Ecto neural progenitor cell (in vitro differentiated cells): ENCODE measurements at regions not wholly inside any gene's neighbourhood (a gene's known extent, or its start where the extent isn't known, plus 50 kb on each side); places are given as distances from the start of the nearest gene placed in this dataset.
"Not testable (repeated sequence)": the region's sequence is repeated elsewhere in the genome, so short reads cannot be mapped to it uniquely, and the experiment has no call there.

Experiments used
- DNase-seq: peaks from one replicate; pipeline ENCODE4 v3.0.0-alpha.2; 2018; ENCODE audit warnings: low spot score

DNA sequence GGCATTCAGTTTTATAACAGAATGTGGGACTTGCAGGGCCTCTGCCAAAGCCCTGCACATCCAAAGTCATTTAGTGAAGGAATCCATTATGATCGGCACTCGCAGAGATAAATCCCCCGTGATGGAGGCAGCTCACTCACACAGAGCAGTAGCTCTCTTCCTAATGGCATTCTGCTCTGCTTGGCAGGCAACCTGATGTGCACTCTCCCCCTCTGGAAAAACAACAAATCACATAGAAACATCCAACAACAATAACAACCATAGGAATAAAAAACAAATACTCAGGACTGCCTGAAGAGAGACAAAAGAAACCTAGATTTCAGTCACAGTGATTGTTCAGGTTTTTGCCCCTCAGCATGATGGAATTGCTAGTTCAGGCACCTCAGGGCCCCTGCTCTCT is 59.7 kb downstream of the NAA11 start:
- no peak for DNase-seq

DNA sequence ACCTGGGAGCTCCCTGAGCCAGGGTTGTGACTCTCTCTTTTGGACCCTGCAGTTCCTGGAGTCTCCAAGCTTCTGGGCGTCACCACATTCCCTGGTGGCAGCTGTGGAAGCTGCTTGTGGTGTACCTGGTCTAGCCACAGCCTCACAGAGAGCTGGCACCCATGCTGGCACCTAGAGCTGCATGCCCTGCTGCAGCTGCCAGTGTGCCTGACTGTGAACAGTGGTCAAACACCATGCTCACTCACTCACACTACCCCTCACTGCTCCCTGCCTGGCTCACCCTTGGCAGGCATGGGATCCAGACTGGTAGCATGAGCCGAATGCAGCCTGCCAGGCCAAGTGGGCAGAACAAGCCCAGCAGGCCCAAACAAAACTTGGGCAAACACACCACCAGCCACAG is 66.6 kb downstream of the NAA11 start:
- no peak for DNase-seq

DNA sequence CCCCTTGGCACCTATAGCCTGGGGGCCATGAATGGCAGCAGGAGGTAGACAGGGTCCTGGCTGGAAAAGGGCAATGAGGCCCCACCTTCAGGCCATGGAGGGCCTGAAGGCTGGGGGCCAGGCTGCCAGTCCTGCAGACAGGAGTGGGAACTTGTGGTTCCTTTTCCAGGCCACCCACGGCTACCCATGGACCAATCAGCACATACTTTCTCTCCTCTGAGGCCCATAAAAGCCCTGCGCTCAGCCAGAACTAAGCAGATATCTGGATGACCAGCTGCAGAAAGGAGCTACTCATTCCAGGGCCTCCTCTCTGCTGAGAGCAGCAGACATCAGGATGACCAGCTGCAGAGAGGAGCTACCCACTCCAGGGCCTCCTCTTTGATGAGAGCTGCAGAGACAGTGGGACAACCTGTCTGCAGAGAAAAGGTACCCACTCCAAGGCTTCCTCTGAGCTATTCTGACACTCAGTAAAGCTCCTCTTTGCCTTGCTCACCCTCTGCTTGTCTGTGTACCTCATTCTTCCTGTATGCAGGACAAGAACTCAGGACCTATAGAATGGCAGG is 67.2 kb downstream of the NAA11 start:
- no peak for DNase-seq

DNA sequence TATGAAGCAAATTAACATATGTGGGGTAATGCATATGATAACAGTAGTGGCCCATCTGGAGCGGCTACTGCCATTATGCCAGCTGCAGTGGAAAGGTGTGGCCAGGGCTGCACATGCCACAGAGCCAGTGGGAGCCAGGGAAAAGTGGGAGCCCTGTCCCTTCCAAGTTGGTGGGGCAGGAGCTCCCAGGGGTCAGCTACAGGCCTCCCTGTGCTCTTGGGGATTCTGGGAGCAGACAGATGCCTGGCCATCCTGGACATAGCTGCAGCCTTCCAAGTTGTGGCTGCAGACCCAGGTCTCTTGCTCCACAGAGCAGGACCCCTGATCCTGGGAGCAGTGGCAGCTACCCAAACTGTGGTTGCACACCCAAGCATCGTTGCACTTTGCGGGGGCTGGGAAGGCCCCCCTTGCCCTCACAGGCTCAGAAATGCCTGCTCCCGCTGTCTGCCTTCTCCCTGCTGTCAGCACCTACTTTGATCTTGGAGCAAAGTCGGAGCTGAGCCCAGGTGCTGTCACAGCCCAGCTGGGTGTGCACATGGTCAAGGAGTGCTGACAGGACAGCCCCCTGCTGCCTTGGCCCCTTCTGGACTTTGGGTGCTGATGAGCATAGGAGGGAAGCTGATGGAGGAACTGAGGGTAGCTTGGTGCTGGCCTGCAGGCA is 67.8 kb downstream of the NAA11 start:
- DNase-seq, result no peak

DNA sequence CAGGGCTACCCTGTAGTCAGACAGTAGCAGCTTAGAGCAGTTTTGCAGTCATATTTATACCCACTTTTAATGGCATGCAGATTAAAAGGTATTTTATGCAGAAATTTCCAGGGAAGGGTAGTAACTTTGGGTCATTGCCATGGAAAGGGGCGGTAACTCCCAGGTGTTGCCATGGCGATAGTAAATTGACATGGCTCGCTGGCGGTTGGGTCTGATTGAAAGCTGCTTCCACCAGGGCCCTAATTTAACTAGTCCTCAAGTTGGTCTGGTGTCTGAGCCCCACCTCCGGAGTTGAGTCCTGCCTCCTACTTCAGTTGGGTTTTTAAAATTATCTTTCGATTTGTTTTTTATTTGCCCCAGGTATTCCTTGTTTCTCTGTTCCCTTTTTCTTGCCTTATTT is 70.1 kb downstream of the NAA11 start:
- no peak for DNase-seq

DNA sequence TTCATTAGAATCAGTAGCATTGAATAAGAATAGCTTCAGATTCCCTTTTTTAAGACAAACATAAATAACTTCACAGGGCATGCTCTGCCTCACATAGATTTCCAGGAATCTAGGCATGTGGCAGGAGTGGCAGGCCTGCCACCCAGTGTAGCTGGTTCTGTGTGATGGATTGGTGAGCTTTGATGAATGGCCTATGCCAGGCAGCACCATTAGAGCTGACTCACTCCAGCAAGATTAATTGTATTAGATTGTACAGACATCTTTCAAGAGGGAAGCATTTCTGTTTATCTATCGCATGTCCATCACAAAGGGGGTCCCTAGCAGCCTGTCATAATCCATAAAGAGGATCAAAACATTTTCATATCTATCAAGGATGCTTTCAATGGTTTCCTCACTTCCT is 71.9 kb downstream of the NAA11 start:
- DNase-seq, result no peak

DNA sequence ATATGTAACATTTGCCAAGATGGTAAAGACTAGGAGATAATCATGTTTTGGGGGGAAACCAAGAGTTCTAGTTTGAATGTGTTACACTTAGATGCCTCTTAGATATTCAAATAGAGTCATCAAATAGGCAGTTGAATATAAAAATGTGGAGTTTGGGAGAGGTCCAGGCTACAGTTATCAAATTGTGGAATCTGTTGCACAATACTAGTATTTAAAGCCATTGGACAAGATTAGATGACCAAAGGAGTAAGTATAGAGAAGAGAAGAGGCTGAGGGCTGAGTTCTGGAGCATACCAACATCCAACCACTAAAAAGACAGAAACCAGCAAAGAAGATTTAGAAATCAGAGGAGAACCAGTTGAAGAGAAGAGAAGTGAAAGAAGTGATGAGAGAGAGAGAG is 72.7 kb downstream of the NAA11 start:
- DNase-seq, result no peak

DNA sequence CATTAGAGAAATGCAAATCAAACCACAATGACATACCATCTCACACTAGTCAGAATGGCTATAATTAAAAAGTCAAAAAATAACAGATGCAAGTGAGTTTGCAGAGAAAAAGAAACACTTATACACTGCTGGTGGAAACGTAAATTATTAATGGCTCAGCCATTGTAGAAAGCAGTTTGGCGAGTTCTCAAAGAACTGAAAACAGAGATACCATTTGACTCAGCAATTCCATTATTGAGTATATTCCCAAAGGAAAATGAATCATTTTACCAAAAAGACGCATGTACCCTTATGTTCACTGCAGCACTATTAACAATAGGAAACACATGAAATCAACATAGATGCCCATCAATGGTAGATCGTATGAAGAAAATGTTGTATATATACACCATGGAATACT is 75.0 kb downstream of the NAA11 start:
- no peak for DNase-seq

DNA sequence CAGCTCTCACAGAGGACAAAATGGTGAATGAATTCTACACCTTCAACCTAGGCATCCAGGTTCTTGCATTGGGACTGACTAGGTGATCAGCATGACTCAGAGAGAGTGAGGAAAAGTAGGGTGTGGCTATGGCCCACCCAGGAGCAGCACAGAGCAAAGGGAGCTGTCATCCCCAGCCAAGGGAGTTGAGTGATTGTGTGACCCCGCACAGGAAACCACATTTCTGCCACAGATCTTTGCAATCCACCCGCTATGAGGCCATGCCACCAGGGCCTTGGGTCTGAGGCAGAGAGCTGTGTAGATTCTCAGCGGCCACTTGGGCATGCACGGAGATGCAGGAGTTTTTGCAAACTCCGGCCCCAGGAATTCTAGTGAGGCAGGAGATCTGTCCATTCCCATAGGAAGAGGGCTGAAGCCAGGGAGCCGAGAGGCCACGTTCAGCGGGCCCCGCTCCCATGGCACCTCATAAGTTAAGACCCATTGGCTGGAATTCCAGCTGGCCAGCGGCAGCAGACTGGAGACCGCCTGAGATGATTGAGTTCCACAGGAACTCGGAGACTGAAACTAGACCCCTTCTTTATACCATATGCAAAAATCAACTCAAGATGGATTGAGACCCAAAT is 75.9 kb downstream of the NAA11 start:
- DNase-seq, result no peak

DNA sequence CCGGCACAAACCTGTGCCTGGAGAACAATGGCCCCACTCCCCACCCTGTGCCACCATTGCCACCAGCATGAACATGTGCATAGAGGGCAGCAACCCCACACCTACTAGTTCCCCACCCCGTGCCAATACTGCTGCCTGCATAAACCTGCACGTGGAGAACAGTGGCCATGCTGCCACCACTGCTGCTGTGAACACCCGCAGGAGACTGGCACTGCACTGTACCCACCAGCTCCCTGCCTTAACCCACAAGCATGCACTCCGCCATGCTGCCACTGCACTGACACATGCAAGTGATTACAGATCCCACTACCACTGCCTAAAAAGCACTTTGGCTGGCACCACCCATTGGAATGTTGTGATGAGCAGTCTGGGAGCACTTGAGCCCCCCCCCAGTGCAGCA is 77.3 kb downstream of the NAA11 start:
- no peak for DNase-seq

DNA sequence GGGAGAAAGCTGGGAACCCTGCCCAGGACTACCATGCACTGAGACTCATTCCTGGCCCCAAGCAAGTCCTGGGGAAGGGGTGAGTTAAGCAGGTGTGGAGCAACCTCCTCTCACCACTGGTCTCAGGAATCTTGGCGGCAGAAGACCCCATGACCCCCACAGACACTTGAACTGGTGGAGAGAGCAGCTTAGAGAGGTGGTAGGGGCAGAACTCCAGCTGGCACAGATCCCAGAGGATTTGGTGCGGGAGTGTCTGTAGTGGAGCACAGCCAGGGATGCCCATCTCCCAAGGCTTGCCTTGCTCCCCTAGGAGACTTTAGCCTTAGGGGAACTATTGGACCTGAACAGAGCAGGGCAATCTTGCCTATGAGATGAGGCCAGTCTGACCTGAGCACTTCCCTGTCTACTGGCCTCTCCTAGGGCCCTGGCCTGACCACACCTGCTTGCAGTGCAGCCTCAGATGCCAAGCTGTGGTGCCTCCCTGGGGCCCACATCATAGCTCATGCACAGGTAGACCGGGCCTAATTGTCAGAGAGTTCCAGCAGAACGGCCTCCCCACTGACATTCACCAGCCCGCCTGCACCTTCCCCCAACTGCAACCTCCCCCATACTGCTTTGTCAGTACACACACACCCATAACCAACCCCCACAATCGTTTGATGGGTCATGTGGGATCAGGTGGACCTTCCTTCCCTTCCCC is 78.0 kb downstream of the NAA11 start:
- no peak for DNase-seq

DNA sequence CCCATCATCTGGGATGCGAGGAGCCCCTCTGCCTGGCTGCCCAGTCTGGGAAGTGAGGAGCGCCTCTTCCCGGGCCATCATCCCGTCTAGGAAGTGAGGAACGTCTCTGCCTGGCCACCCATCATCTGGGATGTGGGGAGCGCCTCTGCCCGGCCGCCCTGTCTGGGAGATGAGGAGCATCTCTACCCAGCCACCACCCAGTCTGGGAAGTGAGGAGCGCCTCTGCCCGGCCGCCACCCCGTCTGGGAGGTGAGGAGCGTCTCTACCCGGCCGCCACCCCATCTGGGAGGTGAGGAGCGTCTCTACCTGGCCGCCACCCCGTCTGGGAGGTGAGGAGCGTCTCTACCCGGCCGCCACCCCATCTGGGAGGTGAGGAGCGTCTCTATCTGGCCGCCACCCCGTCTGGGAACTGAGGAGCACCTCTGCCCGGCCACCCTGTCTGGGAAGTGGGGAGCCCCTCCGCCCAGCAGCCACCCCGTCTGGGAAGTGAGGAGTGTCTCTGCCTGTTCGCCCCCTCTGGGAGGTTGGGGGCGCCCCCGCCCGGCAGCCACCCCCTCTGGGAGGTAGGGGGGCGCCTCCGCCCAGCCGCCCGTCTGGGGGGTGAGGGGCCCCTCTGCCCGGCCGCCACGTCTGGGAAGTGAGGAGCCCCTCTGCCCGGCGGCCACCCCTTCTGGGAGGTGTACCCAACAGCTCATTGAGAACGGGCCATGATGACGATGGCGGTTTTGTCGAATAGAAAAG is 80.5 kb downstream of the NAA11 start:
- not testable (repeated sequence) for DNase-seq

DNA sequence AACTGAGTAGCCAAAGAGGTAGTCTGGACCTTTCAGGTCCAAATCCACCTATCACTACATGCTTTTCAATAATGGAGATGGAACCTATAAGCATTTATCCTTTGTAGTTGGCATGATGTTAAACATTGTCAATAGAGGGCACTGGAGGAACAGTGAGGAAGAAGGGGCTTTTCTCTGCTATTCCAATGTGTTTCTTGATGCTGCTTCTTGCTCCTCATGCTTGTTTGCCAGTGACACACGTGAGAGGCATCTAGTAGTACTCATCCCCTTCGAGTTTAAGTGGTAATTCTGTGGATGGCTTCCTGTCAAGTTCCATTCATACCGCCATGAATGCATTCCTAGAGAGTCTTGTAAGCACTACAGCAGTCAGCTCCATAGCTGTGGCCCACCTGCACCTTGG is 84.0 kb downstream of the NAA11 start:
- DNase-seq, result no peak

DNA sequence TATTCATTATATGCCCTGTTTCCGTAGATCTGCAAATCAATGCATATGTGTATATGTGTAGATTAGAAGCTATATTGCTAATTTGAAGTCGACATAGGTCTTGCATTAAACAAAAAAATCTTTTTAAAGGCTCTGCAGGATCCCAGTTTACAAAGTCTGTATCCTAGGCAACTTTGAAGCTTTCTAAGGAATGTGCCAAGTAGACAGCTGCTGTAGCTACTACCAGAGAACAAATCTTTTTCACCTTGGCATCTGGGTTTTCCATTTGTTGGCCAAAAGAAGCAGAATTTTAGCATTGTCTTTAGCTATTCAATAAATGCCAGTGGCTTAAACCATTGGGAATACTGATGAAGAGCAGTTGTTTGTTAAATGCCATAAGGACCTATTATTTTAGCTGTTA is 88.0 kb downstream of the NAA11 start:
- DNase-seq, result no peak

DNA sequence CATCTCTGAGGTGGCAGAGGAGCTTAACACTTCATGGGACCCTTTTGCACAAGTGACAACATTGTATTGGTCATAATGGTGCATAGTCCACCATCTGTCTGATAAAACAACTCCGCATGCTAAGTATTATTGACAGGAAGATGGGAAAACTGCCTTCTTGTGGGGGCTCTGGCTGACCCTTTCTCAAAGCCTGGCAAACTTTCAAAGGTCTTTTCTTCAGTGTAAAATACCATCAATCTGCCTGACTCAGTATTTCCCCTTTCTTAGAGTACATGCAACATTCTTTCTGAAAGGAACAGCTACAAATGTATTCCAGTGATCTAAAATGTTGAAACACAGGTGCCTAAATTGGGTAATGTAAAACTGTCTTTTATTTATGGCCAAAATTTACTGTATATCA is 89.1 kb downstream of the NAA11 start:
- no peak for DNase-seq

DNA sequence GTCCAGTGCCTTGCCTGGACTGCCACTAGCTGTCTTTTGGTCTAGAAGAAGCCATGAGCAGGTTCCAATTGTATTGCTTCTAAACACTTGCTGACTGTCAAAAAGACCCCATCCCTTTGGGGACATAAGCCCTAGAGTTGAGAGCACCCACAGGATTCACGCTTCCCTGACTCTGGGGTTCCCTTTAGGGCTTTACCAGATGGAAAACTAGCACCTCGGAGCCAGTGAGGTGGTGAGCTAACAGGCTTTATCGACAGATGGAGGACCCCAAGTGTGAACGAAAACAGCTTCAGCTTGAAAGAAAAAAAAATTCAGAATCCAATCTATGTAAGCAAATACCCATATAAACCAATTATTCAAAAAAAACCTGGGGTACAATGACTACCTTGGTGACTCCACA is 90.8 kb downstream of the NAA11 start:
- no peak for DNase-seq

DNA sequence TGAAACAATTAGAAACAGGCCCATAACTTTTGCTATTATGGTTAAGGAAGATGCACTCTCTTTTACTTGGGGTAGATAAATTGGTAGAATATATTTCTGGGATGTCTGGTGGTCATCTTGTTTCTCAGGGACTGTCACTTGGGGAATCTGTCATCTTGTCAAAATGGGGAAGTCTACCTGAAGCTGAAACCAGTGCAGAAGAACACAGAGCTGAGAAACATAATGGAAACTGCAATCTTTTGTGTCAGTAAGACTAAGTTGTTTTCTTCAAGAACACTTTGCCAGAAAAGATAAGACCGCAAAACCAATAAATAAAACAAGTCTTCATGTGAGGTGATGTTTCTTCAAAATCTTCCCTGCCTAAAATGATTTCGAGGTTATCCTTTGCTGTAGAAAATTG is 92.0 kb downstream of the NAA11 start:
- DNase-seq, result no peak

DNA sequence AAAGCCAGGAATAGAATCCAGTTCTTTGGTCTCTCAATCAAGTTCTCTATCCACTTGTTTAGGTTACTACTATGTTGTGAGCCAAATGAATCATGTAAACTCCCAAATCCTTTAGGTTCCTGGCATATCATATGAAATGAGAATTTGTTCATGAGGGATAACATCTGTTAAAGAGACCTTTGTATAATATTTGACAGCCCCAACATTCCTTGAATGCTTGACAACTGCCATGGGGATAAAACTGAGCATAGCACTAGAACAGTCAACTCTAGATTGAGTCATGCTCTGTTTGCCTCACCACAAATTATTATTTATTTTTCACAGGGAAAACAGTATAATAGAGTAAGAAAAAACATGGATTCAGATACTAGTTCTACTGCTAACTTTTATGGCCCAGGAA is 93.3 kb downstream of the NAA11 start:
- DNase-seq, result no peak

DNA sequence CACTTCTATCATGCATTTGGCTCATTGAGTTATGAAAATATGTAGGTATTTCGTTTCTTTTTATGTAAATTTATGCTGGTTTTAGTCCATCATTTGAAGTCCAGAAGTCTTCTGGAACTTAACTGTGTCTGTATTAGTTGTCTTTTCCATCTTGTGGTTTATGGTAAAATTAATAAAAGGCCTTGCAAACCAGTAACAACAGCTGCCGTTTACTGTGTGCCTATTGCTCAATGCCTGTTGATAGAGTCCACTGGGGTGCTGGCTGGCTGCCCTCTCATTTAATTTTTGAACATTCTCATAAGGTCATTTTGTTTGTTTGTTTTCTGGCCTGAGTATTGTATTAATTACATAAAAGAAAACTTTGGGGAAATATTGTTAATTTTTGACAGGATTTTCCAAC is 98.0 kb downstream of the NAA11 start:
- DNase-seq, result no peak

DNA sequence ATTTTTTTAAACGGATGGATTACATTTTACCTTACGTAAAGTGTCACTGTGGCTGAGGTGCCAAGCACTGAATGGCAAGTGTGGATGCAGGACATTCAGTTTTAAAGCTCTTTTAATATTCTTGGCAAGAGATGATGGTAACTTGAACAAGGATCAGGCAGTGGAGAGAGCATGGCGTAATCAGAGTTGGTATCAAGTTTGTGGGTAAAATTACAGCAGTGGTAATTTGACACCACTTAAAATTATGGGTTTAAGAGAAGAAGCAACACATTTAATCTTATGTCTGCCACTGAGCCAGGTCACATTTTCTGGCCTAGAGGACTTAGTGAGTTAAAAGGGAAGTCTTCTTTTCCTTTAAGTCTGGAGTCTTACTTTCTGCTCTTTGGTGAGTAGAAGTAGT is 100.5 kb downstream of the NAA11 start:
- DNase-seq, result no peak

DNA sequence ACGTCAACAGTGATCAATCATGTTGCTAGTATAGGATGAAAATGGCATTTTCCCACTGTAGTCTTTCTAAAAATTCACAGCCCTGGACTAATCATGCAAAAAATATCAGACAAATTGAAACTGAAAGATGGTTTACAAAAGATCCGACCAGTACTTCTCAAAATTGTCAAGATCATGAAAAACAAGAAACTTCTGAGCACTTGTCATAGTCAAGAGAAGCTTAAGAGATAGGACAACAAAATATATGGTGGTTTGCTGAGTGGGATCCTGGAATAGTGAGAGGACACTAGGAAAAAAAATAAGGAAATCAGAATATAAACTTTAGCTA is 101.1 kb downstream of the NAA11 start:
- no peak for DNase-seq

DNA sequence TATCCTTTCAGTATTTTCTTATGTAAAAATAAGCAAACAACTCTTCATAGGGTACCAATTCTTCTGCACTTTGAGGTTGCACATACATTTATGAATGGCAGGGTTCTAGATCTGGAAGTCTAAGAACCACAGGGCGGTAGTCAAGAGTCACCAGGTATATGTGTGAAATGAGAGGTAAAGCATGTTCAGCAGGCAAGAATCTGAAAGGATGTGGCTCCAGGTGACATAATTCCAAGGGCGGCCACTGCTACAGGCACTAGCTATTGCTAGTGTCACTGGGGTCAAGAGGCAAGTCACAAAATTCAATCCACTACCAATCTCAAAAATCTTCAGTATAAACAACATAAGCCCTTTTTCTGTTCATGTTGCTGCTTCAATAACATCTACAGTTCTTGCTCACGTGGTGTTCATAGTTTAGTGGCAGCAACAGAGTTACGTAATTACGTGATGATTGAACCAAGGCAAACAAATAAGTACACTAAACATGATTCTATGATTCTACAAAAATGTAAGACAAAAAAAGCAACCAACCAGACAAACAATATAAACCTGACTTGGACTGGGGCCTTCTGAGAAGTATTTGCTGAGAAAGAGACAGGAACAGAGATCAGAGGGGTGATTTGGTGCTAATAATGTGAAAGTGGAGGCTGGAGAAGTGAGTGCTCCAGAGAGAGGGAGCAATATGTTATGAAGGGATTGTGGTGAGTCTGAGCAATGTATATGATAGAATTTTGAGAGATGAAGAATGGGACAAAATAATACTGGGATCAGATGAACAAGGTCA is 101.7 kb downstream of the NAA11 start:
- no peak for DNase-seq
